ENCODE measurements at regions not wholly inside any gene's neighbourhood (a gene's known extent, or its start where the extent isn't known, plus 50 kb on each side); places are given as distances from the start of the nearest gene placed in this dataset.

DNA sequence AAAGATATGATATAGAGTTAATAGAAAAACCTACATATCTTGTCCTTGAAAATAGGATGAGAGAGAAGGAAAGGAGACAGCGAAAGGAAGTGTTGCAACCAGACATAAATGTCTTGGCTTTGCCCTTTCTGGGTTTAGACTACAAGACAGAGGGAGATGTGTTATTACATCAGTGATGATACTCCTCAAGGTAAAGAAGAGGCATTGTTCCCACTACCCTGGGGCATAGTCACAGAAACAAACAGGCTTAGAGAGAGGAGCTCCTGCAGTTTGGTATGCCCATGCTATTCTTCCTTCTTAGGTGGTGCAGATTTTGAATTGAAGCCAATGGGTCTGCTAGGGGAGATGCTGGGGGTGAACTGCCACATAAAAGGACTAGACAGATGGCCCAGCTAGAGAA is 166.8 kb upstream of the RFX3 start:
- DNase-seq (ENCODE audit: extremely low spot score) = no peak
- TF ChIP-seq CTCF (IDR thresholded peaks at IDR 0.05; ENCODE audit: control extremely low read depth, extremely low read depth, low read depth, missing control alignments) = no peak
- CTCF ChIA-PET = no interaction called here
- POLR2A ChIA-PET = no interaction called here

- CTCF ChIA-PET = no interaction called here
- no peak for TF ChIP-seq CTCF (IDR thresholded peaks at IDR 0.05; ENCODE audit: control extremely low read depth, extremely low read depth, low read depth, missing control alignments)
- POLR2A ChIA-PET = no interaction called here
- no peak for DNase-seq (ENCODE audit: extremely low spot score)
Measured at GRCh38 chr9:3689555-3689954, 163.8 kb upstream of the RFX3 start.

DNA sequence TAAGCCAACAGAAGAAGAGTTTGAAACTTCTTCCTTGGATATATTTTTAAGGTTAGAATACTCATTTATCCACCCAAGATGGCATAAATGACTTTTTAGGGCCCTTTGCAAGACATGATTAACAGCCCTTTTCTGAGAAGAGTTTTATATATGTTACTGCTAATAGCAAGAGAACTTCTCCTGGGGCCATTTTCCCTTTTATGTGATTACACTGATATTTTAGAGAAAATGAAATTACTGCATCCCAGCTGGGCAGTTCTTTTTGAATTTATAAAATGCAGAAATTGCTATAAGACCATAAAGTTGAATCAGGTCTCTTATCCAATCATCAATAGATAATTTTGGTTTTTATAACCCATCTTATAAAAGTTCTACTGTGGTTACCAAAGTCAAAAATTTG is 161.3 kb upstream of the RFX3 start:
- DNase-seq (ENCODE audit: extremely low spot score) = no peak
- ChIA-PET CTCF (no interaction called here), POLR2A (no interaction called here)
- TF ChIP-seq CTCF (IDR thresholded peaks at IDR 0.05; ENCODE audit: control extremely low read depth, extremely low read depth, low read depth, missing control alignments) = no peak

GRCh38 chr9:3682186-3682585 is 156.4 kb upstream of the RFX3 start:
- POLR2A ChIA-PET = no interaction called here
- no peak for DNase-seq (ENCODE audit: extremely low spot score)
- TF ChIP-seq CTCF (IDR thresholded peaks at IDR 0.05; ENCODE audit: control extremely low read depth, extremely low read depth, low read depth, missing control alignments) = no peak
- CTCF ChIA-PET = interaction anchor here (1.1 to 1.6 kb wide), 4 partner anchors 10 to 657 kb away, joined by 3 to 5 read pairs (median 4); no protein-coding TSS in a partner anchor

DNA sequence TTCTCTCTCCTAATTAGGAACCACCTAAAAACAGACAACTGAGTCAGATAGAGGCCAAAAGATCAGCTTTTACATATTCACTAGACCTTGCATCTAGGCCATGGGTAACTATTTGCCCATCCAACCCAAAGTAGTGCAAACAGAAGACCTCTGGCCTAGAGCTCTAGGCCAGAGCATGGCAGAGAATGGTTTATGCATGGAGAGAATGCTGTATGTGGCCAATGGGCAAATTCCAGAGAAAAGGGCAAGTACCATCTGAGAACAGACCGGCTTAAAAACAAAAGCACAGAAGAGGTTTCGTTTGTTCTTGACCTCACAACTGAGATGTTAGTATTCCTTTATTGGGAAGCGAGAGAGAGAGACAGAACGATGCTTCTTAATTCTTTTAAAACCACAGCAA is 151.7 kb upstream of the RFX3 start:
- no peak for DNase-seq (ENCODE audit: extremely low spot score)
- CTCF ChIA-PET = no interaction called here
- no peak for TF ChIP-seq CTCF (IDR thresholded peaks at IDR 0.05; ENCODE audit: control extremely low read depth, extremely low read depth, low read depth, missing control alignments)
- POLR2A ChIA-PET = no interaction called here

GRCh38 chr9:3676766-3677165 is 151.0 kb upstream of the RFX3 start:
- TF ChIP-seq CTCF (IDR thresholded peaks at IDR 0.05; ENCODE audit: control extremely low read depth, extremely low read depth, low read depth, missing control alignments) = no peak
- POLR2A ChIA-PET = no interaction called here
- CTCF ChIA-PET = interaction anchor here (1.5 to 1.6 kb wide), 2 partner anchors 30 to 436 kb away, joined by 3 read pairs; no protein-coding TSS in a partner anchor
- no peak for DNase-seq (ENCODE audit: extremely low spot score)

- TF ChIP-seq CTCF (IDR thresholded peaks at IDR 0.05; ENCODE audit: control extremely low read depth, extremely low read depth, low read depth, missing control alignments) = no peak
- CTCF ChIA-PET = interaction anchor here (1.5 to 1.6 kb wide), 2 partner anchors 31 to 435 kb away, joined by 3 read pairs; no protein-coding TSS in a partner anchor
Measured at GRCh38 chr9:3675946-3676345, 150.1 kb upstream of the RFX3 start.

More at GRCh38 chr9:3675946-3676345, 150.1 kb upstream of the RFX3 start:
- DNase-seq (ENCODE audit: extremely low spot score) = no peak
- POLR2A ChIA-PET = no interaction called here

Data from GM10248 (cell line).